Panc1 (cell line): ENCODE measurements at regions not wholly inside any gene's neighbourhood (a gene's known extent, or its start where the extent isn't known, plus 50 kb on each side); places are given as distances from the start of the nearest gene placed in this dataset.

Source experiments
- ATAC-seq: fragments of 200-7000 bp; cut with Tn5 transposase; 2 replicates; pipeline ENCODE4 v1.9.1; 2020; ENCODE audit warnings: mild to moderate bottlenecking, moderate library complexity
- BruUV-seq: library from RNA; stranded (reverse); fragments of 400-500 nt; replicated peaks from 2 replicates; lab custom pipeline; 2021; lab: Mats Ljungman, UMichigan
- CTCF ChIA-PET: fragments of 300-600 bp; sonication (Branson Sonifier 250); formaldehyde crosslinking; loops from one replicate; lab custom pipeline; 2022; ENCODE audit warnings: antibody characterized with exemption; lab: Charles Lee
- POLR2A ChIA-PET: fragments of 300-600 bp; sonication (Branson Sonifier 250); formaldehyde crosslinking; loops from one replicate; lab custom pipeline; 2022; ENCODE audit warnings: antibody characterized with exemption; lab: Charles Lee
- DNase-seq: peaks from one replicate; pipeline ENCODE4 v3.0.0-alpha.2; 2010; ENCODE audit warnings: low read depth, low spot score
- H3K27ac ChIP-seq: 2 replicates; pipeline ENCODE4 v1.5.1; 2011; ENCODE audit warnings: mild to moderate bottlenecking, low read length, inconsistent platforms
- H3K27me3 ChIP-seq: fragments of 200-500 bp; sonication (Bioruptor generic); 2 replicates; pipeline ENCODE4 v1.6.0; 2014; ENCODE audit warnings: low read length, inconsistent platforms; ENCODE audit not compliant: control insufficient read depth, insufficient read depth
- H3K36me3 ChIP-seq: fragments of 200-500 bp; sonication (Bioruptor generic); 2 replicates; pipeline ENCODE4 v1.5.1; 2014; ENCODE audit warnings: inconsistent platforms, mild to moderate bottlenecking, low read length, moderate library complexity; ENCODE audit not compliant: control insufficient read depth, insufficient read depth
- H3K4me1 ChIP-seq: 2 replicates; pipeline ENCODE4 v1.5.1; 2011; ENCODE audit warnings: inconsistent platforms, mild to moderate bottlenecking, low read length, moderate library complexity; ENCODE audit not compliant: control insufficient read depth, insufficient read depth
- H3K4me3 ChIP-seq, 2 experiments: 2 replicates each; pipeline ENCODE4 v1.5.1; 2011 to 2012; ENCODE audit warnings: low read depth in 2 of 2, low read length in 2 of 2, mild to moderate bottlenecking in 2 of 2, inconsistent platforms in 1 of 2, moderate library complexity in 1 of 2
- H3K9me3 ChIP-seq: fragments of 200-500 bp; sonication (Bioruptor generic); 2 replicates; pipeline ENCODE4 v1.5.1; 2014; ENCODE audit warnings: low read depth, mild to moderate bottlenecking, inconsistent platforms, low read length, moderate library complexity; ENCODE audit not compliant: control insufficient read depth, insufficient read depth
- CTCF ChIP-seq: fragments of 450-650 bp; IDR thresholded peaks from 2 replicates; pipeline ENCODE4 v1.5.1; 2017; ENCODE audit warnings: mild to moderate bottlenecking
- POLR2AphosphoS5 ChIP-seq: IDR thresholded peaks from 2 replicates; pipeline ENCODE4 v1.6.1; 2012; ENCODE audit warnings: mild to moderate bottlenecking, low read depth, low read length, moderate library complexity
- REST ChIP-seq, 2 experiments: IDR thresholded peaks; 2 replicates each; pipeline ENCODE4 v1.6.1; 2011 to 2012; ENCODE audit warnings: low read depth in 2 of 2, control low read depth in 1 of 2, low read length in 1 of 2, mild to moderate bottlenecking in 1 of 2, moderate library complexity in 1 of 2; ENCODE audit not compliant: insufficient read depth in 1 of 2
- SIN3A ChIP-seq: IDR thresholded peaks from 2 replicates; pipeline ENCODE4 v1.6.1; 2012; ENCODE audit warnings: low read depth, mild to moderate bottlenecking, low read length, moderate library complexity, borderline replicate concordance; ENCODE audit not compliant: insufficient read depth
- TCF7L2 ChIP-seq: IDR thresholded peaks from 2 replicates; pipeline ENCODE4 v1.6.1; 2011; ENCODE audit warnings: mild to moderate bottlenecking, low read depth, low read length, inconsistent platforms
- in situ Hi-C: cut with HindIII; loops from 2 replicates; pipeline ENCODE4 v1.10.0; 2016; ENCODE audit warnings: low sequenced_read_pairs, low pct_unique_long_range_greater_than_20kb
- intact Hi-C: fragments of 100-400 bp; cut with micrococcal nuclease; formaldehyde crosslinking; loops from one replicate; pipeline ENCODE4 v1.10.0; 2022; ENCODE audit not compliant: unreplicated experiment

GRCh38 chr5:13278148-13278547 lies 666.3 kb downstream of the DNAH5 start:
- intact Hi-C loops = no loop called here
- Histone ChIP-seq H3K27me3 (no peaks in the 10 kb centered on the region), H3K27ac (no peak overlapping the region), H3K9me3 (no peaks in the 10 kb centered on the region), H3K4me3 (no peak overlapping the region), H3K4me1 (no peaks in the 10 kb centered on the region), H3K36me3 (no peaks in the 10 kb centered on the region)
- ATAC-seq = no peak
- in situ Hi-C loops = no loop called here
- BruUV-seq = no TSS peak
- TF ChIP-seq REST (IDR thresholded peaks at IDR 0.05; ENCODE audit: insufficient read depth in 1 of 2, low read depth in 2 of 2, low read length in 1 of 2) = no peak
- peak; percentile 46; the same call in 1 of the 2 replicates for TF ChIP-seq CTCF
- no peak for TF ChIP-seq SIN3A
- no peak for DNase-seq
- ChIA-PET POLR2A (no interaction called here), CTCF (interaction anchor here (0.6 kb wide), 1 partner anchor 50 kb away, joined by 3 read pairs; no protein-coding TSS in a partner anchor)

- ATAC-seq (no peak), DNase-seq (no peak)
- in situ Hi-C loops (no loop called here), intact Hi-C loops (no loop called here)
- CTCF ChIA-PET = no interaction called here
- H3K36me3 ChIP-seq = no peaks in the 10 kb centered on the region
- no peaks in the 10 kb centered on the region for H3K27me3 ChIP-seq
- no peaks in the 10 kb centered on the region for H3K4me1 ChIP-seq
- POLR2A ChIA-PET = no interaction called here
- TF ChIP-seq TCF7L2 = no peak
- no peak for TF ChIP-seq CTCF
- no peak for TF ChIP-seq REST (IDR thresholded peaks at IDR 0.05; ENCODE audit: insufficient read depth in 1 of 2, low read depth in 2 of 2, low read length in 1 of 2)
- no peak for TF ChIP-seq SIN3A
- TF ChIP-seq POLR2AphosphoS5 = no peak
- no peak overlapping the region for H3K27ac ChIP-seq
- no peak overlapping the region for H3K4me3 ChIP-seq
- no TSS peak for BruUV-seq
- no peaks in the 10 kb centered on the region for H3K9me3 ChIP-seq
These were observed 668.3 kb downstream of the DNAH5 start for GRCh38 chr5:13276156-13276555.
